ENCODE measurements at regions not wholly inside any gene's neighbourhood (a gene's known extent, or its start where the extent isn't known, plus 50 kb on each side); places are given as distances from the start of the nearest gene placed in this dataset.
"Not testable (repeated sequence)": the region's sequence is repeated elsewhere in the genome, so short reads cannot be mapped to it uniquely, and the experiment has no call there.

DNA sequence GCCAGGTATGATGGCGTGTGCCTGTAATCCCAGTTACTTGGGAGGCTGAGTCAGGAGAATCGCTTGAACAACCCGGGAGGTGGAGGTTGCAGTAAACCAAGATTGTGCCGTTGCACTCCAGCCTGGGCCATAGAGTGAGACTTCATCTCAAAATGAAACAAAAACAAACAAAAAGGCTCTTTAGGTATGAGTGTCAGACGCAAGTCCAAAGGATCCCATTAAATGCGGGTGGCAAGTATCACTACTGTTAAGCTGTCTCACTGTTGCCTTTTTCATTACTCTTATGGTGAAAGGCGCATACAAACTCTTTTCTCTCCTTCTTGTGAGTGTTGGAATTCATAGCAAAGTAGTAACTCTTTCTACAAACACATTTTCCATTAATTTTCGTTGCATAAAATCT is 688.5 kb upstream of the CHD1 start:
- intact Hi-C loops (cut with micrococcal nuclease): no loop called here
- DNase-seq: no peak
- Mint-ChIP-seq H3K27ac (no peak overlapping the region), H3K4me3 (no peak overlapping the region), H3K36me3 (ENCODE audit: low read depth) (no peaks in the 10 kb centered on the region), H3K4me1 (no peaks in the 10 kb centered on the region), H3K27me3 (no peaks in the 10 kb centered on the region), H3K9me3 (no peaks in the 10 kb centered on the region)

DNA sequence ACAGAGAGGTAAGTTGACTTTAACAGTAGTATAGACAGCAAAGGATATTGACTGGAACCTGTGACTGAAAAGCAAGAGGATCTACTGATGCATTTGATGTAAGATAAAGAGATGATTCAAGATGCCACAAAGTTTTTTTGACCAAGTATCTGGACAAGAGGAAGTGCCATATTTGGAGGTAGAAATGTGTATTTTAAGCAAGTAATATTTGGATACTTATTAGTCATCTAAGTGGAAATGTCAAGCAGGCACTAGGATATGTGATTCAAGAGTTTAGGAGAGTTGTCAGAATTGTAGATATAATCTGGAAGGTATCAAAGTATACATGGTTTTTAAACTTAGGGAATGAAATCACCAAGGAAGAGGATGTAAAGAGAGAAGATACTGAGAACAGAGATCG is 686.1 kb upstream of the CHD1 start:
- Mint-ChIP-seq H3K27me3 (no peaks in the 10 kb centered on the region), H3K9me3 (no peaks in the 10 kb centered on the region)
- intact Hi-C loops (cut with micrococcal nuclease): no loop called here

DNA sequence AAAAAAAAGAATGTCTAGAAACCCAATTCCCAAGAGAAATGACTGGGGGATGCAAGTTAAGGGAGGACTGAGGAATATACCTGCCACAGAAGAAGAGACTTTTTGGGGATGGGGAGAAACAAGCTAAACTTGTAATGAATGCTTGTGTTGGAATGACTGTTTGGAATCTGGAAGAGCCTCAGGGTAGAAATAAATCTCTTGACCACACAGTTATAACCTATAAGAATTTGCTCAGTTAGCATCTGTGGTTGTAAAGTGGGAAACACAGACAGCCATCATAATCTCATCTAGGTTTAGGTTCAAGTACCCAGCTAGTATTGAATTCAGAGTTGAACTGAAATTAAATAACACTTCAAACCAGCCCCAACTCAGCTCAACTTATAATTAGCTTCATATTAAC is 678.3 kb upstream of the CHD1 start:
- H3K27me3 Mint-ChIP-seq: no peaks in the 10 kb centered on the region
- H3K27ac Mint-ChIP-seq: no peak overlapping the region
- no peak overlapping the region for H3K4me3 Mint-ChIP-seq
- intact Hi-C loops (cut with micrococcal nuclease): no loop called here
- no peaks in the 10 kb centered on the region for H3K4me1 Mint-ChIP-seq
- DNase-seq: no peak
- H3K9me3 Mint-ChIP-seq: no peaks in the 10 kb centered on the region
- H3K36me3 Mint-ChIP-seq (ENCODE audit: low read depth): no peaks in the 10 kb centered on the region

More for the DNA sequence above, 686.1 kb upstream of the CHD1 start:
- H3K27ac Mint-ChIP-seq: no peak overlapping the region
- no peaks in the 10 kb centered on the region for H3K4me1 Mint-ChIP-seq
- no peak for DNase-seq
- H3K4me3 Mint-ChIP-seq: no peak overlapping the region
- no peaks in the 10 kb centered on the region for H3K36me3 Mint-ChIP-seq (ENCODE audit: low read depth)

DNA sequence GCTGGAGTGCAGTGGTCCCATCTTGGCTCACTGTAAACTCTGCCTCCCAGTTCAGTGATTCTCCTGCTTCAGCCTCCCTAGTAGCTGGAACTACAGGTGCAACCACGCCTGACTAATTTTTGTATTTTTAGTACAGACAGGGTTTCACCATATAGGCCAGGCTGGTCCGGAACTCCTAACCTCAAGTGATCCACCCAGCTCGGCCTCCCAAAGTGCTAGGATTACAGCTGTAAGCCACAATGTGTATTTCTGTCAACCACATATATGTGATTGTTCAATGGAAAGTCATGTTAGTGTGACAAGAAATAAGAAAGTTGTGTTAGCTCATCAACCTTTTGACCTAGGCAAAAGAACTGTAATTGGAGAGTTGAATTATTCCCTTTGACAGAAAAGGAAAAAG is 677.1 kb upstream of the CHD1 start:
- H3K4me1 Mint-ChIP-seq: no peaks in the 10 kb centered on the region
- no peak overlapping the region for H3K27ac Mint-ChIP-seq
- H3K36me3 Mint-ChIP-seq (ENCODE audit: low read depth): no peaks in the 10 kb centered on the region
- H3K9me3 Mint-ChIP-seq: no peaks in the 10 kb centered on the region
- no peak overlapping the region for H3K4me3 Mint-ChIP-seq
- intact Hi-C loops (cut with micrococcal nuclease): no loop called here
- DNase-seq: no peak
- H3K27me3 Mint-ChIP-seq: no peaks in the 10 kb centered on the region

DNA sequence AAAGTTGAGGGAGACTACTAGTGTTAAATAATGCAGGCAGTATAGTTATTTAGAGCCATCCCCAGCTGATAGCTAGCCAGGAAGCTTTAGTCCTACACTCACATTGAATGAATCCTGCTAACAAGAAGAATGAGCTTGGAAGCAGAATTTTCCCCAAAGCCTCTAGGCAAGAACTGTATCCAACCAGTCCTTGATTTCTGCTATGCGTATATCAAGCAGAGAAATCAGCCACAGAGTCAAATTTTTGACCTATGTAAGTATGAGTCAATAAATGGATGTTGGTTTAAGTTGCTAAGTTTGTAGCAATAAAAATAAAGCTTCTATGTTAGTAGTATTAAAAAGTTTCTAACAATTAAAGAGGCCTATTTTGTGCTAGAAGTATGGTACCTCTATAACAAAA is 672.1 kb upstream of the CHD1 start:
- Mint-ChIP-seq H3K27ac (no peak overlapping the region), H3K9me3 (no peaks in the 10 kb centered on the region), H3K36me3 (ENCODE audit: low read depth) (no peaks in the 10 kb centered on the region), H3K4me1 (no peaks in the 10 kb centered on the region), H3K4me3 (no peak overlapping the region), H3K27me3 (no peaks in the 10 kb centered on the region)
- DNase-seq: no peak
- intact Hi-C loops (cut with micrococcal nuclease): no loop called here

DNA sequence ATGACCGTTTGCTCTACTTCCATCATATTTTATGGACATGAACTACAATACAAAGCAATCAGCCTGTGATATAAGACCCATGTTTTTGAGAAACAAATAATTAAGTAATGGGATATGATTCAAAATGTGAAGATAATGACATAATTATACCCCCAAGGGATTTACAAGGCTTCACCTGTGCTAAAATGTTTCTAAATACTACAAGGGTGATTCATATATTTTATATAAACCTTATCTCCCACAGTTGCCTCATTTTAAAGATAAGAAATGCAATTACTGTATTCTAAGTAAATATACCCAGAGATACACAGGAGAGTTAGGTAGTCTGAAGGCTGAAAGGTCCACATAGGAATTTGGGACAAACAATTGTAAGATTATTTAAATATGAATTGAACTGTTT is 662.0 kb upstream of the CHD1 start:
- H3K36me3 Mint-ChIP-seq (ENCODE audit: low read depth): no peaks in the 10 kb centered on the region
- H3K27ac Mint-ChIP-seq: no peak overlapping the region

DNA sequence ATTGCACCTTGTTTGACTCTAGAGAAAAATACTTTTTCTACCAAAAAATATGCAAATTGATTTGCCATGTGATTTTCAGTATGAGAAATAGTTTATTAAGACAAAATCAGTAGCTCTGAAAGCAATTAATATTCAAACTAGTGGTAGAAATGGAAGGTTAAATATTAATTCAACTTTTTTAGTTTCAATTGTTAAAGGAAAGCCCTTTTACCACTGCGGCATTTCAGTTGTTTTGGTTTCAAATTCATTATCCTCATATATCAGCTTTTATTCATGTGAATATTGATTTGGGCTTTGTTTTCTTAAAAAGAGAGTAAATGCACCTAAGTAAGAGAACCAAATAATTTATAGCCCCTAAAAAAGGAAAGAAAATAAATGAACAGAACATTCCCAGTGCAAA is 660.6 kb upstream of the CHD1 start:
- Mint-ChIP-seq H3K36me3 (ENCODE audit: low read depth) (no peaks in the 10 kb centered on the region), H3K9me3 (no peaks in the 10 kb centered on the region), H3K4me1 (no peaks in the 10 kb centered on the region), H3K27me3 (no peaks in the 10 kb centered on the region), H3K27ac (no peak overlapping the region), H3K4me3 (no peak overlapping the region)
- DNase-seq: no peak
- intact Hi-C loops (cut with micrococcal nuclease): no loop called here

More for the DNA sequence above, 662.0 kb upstream of the CHD1 start:
- Mint-ChIP-seq H3K4me1 (no peaks in the 10 kb centered on the region), H3K4me3 (no peak overlapping the region), H3K27me3 (no peaks in the 10 kb centered on the region), H3K9me3 (no peaks in the 10 kb centered on the region)
- DNase-seq: no peak
- intact Hi-C loops (cut with micrococcal nuclease): no loop called here

DNA sequence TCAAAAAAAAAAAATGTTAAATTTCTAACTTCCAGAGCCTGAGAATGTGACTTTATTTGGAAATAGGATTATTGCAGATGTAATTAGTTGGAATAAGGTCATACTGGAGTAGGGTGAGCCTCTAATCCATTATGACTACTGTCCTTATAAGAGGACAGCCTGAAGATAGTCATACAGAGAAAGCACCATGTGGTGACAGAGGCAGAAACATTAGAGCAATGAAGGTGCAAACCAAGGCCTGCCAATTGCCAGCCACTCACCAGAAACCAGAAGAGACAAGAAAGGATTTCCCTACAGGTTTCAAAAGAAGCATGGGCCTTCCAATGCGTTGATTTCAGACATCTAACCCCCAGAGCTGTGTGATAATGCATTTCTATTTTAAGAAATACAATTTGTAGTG is 659.2 kb upstream of the CHD1 start:
- Mint-ChIP-seq H3K9me3 (no peaks in the 10 kb centered on the region), H3K27me3 (no peaks in the 10 kb centered on the region), H3K27ac (no peak overlapping the region), H3K4me1 (no peaks in the 10 kb centered on the region), H3K36me3 (ENCODE audit: low read depth) (no peaks in the 10 kb centered on the region), H3K4me3 (no peak overlapping the region)
- intact Hi-C loops (cut with micrococcal nuclease): no loop called here
- DNase-seq: no peak

DNA sequence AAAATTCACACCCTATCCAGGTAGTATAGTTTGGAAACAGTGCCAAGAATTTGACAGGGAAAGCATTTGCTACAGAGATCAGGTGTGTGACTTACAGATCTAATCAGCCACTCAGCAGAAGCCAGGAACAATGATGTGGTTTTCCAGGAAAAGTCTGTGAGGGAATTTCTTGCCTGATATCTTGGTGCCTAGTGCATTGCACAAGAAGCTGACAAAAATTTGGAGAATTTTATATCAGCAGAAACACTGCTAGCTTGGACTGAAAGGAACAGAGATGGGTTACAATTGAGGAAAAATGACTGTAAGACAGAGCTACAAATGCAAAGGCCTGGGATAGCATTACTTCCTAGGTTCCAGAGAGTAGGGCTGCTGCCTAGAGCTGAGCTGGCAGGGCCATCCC is 658.1 kb upstream of the CHD1 start:
- H3K4me3 Mint-ChIP-seq: no peak overlapping the region
- H3K27me3 Mint-ChIP-seq: no peaks in the 10 kb centered on the region
- no peaks in the 10 kb centered on the region for H3K4me1 Mint-ChIP-seq
- no peak overlapping the region for H3K27ac Mint-ChIP-seq
- intact Hi-C loops (cut with micrococcal nuclease): no loop called here
- H3K36me3 Mint-ChIP-seq (ENCODE audit: low read depth): no peaks in the 10 kb centered on the region
- no peak for DNase-seq
- no peaks in the 10 kb centered on the region for H3K9me3 Mint-ChIP-seq

DNA sequence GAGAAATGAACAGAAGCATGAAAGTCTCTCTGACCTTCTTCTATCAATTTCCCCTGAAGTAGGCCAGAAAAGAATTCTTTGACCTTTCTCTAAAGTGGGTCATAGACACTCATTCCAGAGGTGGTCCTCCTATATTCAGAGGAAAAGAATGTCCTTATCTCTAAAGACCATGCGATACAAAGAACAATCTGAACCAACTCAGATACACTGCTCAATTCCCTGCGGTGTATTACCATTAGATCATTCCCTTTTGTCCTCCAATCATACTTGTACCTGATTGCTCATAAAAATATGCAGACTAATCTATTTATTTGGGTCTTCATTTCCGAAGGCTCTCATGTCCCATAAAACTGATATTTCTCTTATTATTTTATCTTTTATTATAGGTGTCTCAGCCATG is 652.4 kb upstream of the CHD1 start:
- H3K9me3 Mint-ChIP-seq, H3K4me1 Mint-ChIP-seq: not testable (repeated sequence)

DNA sequence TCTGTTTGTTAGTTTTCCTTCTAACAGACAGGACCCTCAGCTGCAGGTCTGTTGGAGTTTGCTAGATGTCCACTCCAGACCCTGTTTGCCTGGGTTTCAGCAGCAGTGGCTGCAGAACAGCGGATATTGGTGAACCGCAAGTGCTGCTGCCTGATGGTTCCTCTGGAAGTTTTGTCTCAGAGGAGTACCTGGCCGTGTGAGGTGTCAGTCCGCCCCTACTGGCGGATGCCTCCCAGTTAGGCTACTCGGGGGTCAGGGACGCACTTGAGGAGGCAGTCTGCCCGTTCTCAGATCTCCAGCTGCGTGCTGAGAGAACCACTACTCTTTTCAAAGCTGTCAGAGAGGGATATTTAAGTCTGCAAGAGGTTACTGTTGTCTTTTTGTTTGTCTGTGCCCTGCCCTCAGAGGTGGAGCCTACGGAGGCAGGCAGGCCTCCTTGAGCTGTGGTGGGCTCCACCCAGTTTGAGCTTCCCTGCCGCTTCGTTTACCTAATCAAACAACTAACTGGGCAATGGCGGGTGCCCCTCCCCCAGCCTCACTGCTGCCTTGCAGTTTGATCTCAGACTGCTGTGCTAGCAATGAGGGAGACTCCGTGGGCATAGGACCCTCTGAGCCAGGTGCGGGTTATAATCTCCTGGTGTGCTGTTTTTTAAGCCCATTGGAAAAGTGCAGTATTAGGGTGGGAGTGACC is 634.3 kb upstream of the CHD1 start:
- H3K9me3 Mint-ChIP-seq; H3K36me3 Mint-ChIP-seq (ENCODE audit: low read depth); H3K4me3 Mint-ChIP-seq; H3K4me1 Mint-ChIP-seq; intact Hi-C loops (cut with micrococcal nuclease); H3K27me3 Mint-ChIP-seq; DNase-seq; H3K27ac Mint-ChIP-seq: not testable (repeated sequence)

More for the DNA sequence above, 652.4 kb upstream of the CHD1 start:
- H3K4me3 Mint-ChIP-seq; DNase-seq; H3K36me3 Mint-ChIP-seq (ENCODE audit: low read depth); intact Hi-C loops (cut with micrococcal nuclease); H3K27me3 Mint-ChIP-seq; H3K27ac Mint-ChIP-seq: not testable (repeated sequence)

DNA sequence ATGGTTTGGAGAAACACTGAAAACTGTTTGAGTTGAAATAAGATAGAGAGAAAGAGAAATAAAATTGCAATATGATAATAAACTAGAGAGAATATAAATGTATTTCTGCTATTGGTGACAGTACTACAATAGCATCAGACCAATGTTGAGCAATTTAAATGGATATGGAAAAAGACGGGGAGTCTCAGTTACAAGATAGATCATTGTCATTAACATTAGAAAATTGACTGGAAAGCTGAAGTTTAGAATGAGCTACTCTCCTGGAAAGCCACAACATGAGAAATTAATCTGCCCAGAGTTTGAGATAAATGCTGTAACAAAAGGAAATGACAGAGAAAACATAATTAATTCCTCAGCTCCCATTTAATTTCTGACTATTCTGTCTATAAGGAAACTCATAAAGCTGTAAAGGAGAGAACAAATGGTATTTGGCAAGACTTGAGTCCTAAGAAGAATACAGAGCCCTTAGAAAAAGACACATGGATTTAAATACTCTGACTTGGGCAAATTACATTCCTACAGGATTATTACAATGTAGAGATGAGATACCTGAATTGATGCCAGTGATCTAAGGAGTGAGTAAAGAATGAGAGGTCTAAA is 624.5 kb upstream of the CHD1 start:
- no peaks in the 10 kb centered on the region for H3K36me3 Mint-ChIP-seq (ENCODE audit: low read depth)
- H3K4me1 Mint-ChIP-seq: no peaks in the 10 kb centered on the region
- H3K27me3 Mint-ChIP-seq: no peaks in the 10 kb centered on the region
- no peak overlapping the region for H3K27ac Mint-ChIP-seq
- H3K4me3 Mint-ChIP-seq: no peak overlapping the region
- no peak for DNase-seq
- intact Hi-C loops (cut with micrococcal nuclease): no loop called here
- no peaks in the 10 kb centered on the region for H3K9me3 Mint-ChIP-seq

DNA sequence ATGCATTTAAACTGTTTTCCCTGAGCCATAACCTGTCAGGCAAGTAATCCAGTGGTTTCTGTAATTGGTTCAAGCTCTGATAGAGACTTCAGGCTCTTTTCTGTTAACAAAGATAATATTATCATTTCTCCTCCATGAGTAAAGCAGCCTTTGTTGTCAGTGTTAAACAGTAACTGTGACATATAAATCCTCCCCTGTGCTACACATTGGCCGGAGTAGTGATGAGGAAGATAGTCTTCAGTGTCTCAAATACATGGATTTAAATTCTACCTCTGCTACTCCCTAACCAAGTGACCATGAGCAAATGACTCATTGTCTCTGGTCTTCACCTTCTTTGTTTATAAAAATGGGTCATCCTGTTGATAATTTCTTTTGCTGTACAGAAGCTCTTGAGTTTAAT is 615.5 kb upstream of the CHD1 start:
- H3K27me3 Mint-ChIP-seq: no peaks in the 10 kb centered on the region
- no peaks in the 10 kb centered on the region for H3K9me3 Mint-ChIP-seq
- no peaks in the 10 kb centered on the region for H3K4me1 Mint-ChIP-seq
- no peak overlapping the region for H3K27ac Mint-ChIP-seq
- no peak overlapping the region for H3K4me3 Mint-ChIP-seq
- DNase-seq: no peak
- no peaks in the 10 kb centered on the region for H3K36me3 Mint-ChIP-seq (ENCODE audit: low read depth)
- intact Hi-C loops (cut with micrococcal nuclease): no loop called here

DNA sequence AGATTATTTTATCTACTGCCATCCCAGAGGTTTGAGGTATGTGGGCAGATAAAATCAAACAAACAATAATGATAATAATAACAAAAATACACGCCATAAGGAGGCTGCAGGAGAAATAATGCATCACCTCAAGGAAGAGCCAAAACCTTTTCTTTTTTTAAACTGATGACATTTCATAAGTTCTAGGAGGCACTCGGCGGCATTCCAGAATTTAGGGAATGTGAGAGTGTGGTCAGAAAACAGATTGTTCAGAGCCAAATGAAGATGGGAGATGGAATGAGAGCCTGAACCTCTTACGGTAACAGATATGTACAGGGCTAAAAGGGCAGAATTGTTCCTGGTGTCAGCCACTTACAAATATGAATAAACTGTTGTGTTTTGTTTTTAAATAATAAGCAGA is 615.0 kb upstream of the CHD1 start:
- Mint-ChIP-seq H3K9me3 (no peaks in the 10 kb centered on the region), H3K4me1 (no peaks in the 10 kb centered on the region), H3K27ac (no peak overlapping the region), H3K36me3 (ENCODE audit: low read depth) (no peaks in the 10 kb centered on the region), H3K27me3 (no peaks in the 10 kb centered on the region), H3K4me3 (no peak overlapping the region)
- DNase-seq: no peak
- intact Hi-C loops (cut with micrococcal nuclease): no loop called here

DNA sequence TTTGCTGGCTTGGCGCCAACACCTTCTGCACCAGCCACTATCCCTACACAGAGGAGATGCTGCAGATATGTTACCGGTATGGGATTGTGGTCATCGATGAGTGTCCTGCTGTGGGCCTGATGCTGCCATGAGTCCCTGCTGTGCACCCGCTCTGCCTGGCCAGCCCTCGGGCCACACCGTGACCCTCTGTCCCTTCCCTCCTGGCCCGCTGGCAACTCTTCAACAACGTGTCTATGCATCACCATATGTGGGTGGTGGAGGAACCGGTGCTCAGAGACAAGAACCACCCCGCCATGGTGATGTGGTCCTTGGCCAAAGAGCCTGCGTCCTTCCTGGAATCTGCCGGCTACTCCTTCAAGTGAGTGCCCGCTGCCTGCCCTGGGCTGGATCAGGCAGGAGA is 605.4 kb upstream of the CHD1 start:
- intact Hi-C loops (cut with micrococcal nuclease); H3K4me3 Mint-ChIP-seq; DNase-seq; H3K36me3 Mint-ChIP-seq (ENCODE audit: low read depth); H3K4me1 Mint-ChIP-seq; H3K27ac Mint-ChIP-seq; H3K9me3 Mint-ChIP-seq; H3K27me3 Mint-ChIP-seq: not testable (repeated sequence)

Data from activated CD4-positive, alpha-beta T cell treated with anti-CD3 and anti-CD28 coated beads, Interleukin-2, amount 10 ng/mL, durations not matched to agents 24 days and 14 days (primary cell).